ENCODE measurements at regions not wholly inside any gene's neighbourhood (a gene's known extent, or its start where the extent isn't known, plus 50 kb on each side); places are given as distances from the start of the nearest gene placed in this dataset.

DNA sequence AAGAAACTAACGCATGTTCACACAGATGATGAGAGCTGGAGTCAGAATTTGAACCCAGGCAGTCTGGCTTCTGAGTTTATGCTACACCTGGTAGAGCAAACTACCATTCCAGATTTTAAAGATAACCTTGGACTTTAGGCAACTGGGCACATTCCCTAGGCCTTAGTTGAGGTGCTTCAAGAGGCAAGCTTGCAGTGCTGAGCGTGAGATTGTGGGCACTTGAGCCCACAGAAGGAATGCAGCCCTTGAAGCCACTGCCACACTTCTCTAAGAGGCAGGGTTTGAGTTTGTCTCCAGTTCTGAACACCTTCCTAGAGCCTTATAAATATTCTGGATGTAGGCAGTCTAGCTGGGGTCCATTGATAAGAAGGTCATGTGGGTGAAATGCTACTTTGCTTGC is 216.1 kb upstream of the SLC14A2 start:
- no peak for TF ChIP-seq CEBPB (IDR thresholded peaks at IDR 0.05)
- TF ChIP-seq EP300 (IDR thresholded peaks at IDR 0.05; ENCODE audit: borderline replicate concordance), result no peak
- TF ChIP-seq EGR1 (IDR thresholded peaks at IDR 0.05), result no peak
- TF ChIP-seq RAD21 (IDR thresholded peaks at IDR 0.05; ENCODE audit: low read depth), result no peak
- TF ChIP-seq, protein P1, sequence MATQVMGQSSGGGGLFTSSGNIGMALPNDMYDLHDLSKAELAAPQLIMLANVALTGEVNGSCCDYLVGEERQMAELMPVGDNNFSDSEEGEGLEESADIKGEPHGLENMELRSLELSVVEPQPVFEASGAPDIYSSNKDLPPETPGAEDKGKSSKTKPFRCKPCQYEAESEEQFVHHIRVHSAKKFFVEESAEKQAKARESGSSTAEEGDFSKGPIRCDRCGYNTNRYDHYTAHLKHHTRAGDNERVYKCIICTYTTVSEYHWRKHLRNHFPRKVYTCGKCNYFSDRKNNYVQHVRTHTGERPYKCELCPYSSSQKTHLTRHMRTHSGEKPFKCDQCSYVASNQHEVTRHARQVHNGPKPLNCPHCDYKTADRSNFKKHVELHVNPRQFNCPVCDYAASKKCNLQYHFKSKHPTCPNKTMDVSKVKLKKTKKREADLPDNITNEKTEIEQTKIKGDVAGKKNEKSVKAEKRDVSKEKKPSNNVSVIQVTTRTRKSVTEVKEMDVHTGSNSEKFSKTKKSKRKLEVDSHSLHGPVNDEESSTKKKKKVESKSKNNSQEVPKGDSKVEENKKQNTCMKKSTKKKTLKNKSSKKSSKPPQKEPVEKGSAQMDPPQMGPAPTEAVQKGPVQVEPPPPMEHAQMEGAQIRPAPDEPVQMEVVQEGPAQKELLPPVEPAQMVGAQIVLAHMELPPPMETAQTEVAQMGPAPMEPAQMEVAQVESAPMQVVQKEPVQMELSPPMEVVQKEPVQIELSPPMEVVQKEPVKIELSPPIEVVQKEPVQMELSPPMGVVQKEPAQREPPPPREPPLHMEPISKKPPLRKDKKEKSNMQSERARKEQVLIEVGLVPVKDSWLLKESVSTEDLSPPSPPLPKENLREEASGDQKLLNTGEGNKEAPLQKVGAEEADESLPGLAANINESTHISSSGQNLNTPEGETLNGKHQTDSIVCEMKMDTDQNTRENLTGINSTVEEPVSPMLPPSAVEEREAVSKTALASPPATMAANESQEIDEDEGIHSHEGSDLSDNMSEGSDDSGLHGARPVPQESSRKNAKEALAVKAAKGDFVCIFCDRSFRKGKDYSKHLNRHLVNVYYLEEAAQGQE (IDR thresholded peaks at IDR 0.05; ENCODE audit: low read depth), result no peak
- TF ChIP-seq NFIC (IDR thresholded peaks at IDR 0.05), result no peak
- no peak for TF ChIP-seq ZBTB7A (IDR thresholded peaks at IDR 0.05; ENCODE audit: low read depth)
- no peak for TF ChIP-seq TAF1 (IDR thresholded peaks at IDR 0.05; ENCODE audit: low read depth)
- TF ChIP-seq MAX (IDR thresholded peaks at IDR 0.05), result no peak
- TF ChIP-seq TCF12 (IDR thresholded peaks at IDR 0.05; ENCODE audit: low read depth), result no peak
- TF ChIP-seq CREB1 (IDR thresholded peaks at IDR 0.05; ENCODE audit: low read depth), result no peak
- no peak for TF ChIP-seq YY1 (IDR thresholded peaks at IDR 0.05; ENCODE audit: low read depth)
- no peak for TF ChIP-seq FOXM1 (IDR thresholded peaks at IDR 0.05; ENCODE audit: borderline replicate concordance, low read depth)
- TF ChIP-seq TEAD4 (IDR thresholded peaks at IDR 0.05), result no peak
